ENCODE measurements at regions not wholly inside any gene's neighbourhood (a gene's known extent, or its start where the extent isn't known, plus 50 kb on each side); places are given as distances from the start of the nearest gene placed in this dataset.
"Not testable (repeated sequence)": the region's sequence is repeated elsewhere in the genome, so short reads cannot be mapped to it uniquely, and the experiment has no call there.

DNA sequence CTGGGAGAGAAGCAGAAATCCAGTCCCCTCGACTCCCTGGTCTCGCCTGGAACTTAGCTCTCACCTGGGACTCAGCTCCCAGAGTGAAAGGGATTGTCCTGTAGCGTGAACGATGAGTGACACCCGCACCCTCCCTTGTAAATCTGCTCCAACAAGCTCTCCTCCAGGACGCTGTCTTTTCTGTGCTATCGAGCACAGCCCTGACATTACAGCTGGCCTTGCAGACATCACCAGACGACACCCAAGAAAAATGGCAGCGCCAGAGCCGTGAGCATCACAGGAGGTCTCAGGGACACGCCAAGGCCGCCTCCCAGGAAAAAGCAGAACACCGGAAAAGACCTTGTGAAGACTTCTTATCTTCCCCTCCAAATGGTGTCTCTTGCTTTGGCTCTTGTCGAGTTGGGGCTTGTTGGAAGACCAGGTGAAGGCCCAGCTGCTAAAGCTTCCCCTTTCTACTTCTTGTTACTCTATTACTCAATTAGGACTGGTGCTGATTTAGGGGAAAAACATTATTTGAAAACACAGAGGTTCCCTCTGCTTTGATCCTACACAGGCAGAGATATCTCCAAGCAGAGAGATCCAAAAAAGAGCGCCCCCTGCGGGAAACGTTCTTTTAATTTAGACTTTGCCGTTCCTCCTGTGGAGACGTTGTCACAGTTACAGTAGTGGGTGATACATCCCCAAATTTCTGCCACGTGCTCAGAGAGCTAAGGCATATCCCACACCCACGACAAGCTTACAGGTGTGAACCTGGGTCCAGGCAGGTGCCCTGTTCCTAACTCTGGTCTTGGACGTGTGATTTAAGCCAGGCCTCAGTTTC lies 127.2 kb downstream of the ATP6V0E2 start:
- DNase-seq, H3K27ac ChIP-seq: not testable (repeated sequence)

GRCh38 chr7:150003304-150003810 lies 129.6 kb downstream of the ATP6V0E2 start:
- Histone ChIP-seq H3K27ac (no peak overlapping the region), H3K4me3 (no peak overlapping the region), H3K36me3 (no peaks in the 10 kb centered on the region), H3K9me3 (no peaks in the 10 kb centered on the region), H3K27me3 (no peaks in the 10 kb centered on the region), H3K4me1 (no peaks in the 10 kb centered on the region)
- TF ChIP-seq, protein P1, sequence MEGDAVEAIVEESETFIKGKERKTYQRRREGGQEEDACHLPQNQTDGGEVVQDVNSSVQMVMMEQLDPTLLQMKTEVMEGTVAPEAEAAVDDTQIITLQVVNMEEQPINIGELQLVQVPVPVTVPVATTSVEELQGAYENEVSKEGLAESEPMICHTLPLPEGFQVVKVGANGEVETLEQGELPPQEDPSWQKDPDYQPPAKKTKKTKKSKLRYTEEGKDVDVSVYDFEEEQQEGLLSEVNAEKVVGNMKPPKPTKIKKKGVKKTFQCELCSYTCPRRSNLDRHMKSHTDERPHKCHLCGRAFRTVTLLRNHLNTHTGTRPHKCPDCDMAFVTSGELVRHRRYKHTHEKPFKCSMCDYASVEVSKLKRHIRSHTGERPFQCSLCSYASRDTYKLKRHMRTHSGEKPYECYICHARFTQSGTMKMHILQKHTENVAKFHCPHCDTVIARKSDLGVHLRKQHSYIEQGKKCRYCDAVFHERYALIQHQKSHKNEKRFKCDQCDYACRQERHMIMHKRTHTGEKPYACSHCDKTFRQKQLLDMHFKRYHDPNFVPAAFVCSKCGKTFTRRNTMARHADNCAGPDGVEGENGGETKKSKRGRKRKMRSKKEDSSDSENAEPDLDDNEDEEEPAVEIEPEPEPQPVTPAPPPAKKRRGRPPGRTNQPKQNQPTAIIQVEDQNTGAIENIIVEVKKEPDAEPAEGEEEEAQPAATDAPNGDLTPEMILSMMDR (IDR thresholded peaks at IDR 0.05) = no peak
- intact Hi-C loops (cut with DNase I) = no loop called here
- WGBS, 2 donors = 57 to 65% methylated on average over 4 of the region's 4 CpGs
- DNase-seq (no peak), ATAC-seq (peak in 1 of 4 donors; percentile 17), FAIRE-seq (no peak)

More for the DNA sequence above, 127.2 kb downstream of the ATP6V0E2 start:
- H3K36me3 ChIP-seq; ATAC-seq; H3K4me3 ChIP-seq; H3K4me1 ChIP-seq; intact Hi-C loops (cut with DNase I); H3K27me3 ChIP-seq; FAIRE-seq; H3K9me3 ChIP-seq: not testable (repeated sequence)
- 63 to 72% methylated on average over 20 to 22 of the region's 22 CpGs for WGBS, 2 donors

- H3K36me3 ChIP-seq; H3K4me3 ChIP-seq; H3K4me1 ChIP-seq; H3K9me3 ChIP-seq; DNase-seq; intact Hi-C loops (cut with DNase I); H3K27me3 ChIP-seq; H3K27ac ChIP-seq; ATAC-seq; FAIRE-seq: not testable (repeated sequence)
- 87 to 89% methylated on average over 2 of the region's 2 CpGs for WGBS, 2 donors
Observed at GRCh38 chr7:150003973-150004372, 130.2 kb downstream of the ATP6V0E2 start.

DNA sequence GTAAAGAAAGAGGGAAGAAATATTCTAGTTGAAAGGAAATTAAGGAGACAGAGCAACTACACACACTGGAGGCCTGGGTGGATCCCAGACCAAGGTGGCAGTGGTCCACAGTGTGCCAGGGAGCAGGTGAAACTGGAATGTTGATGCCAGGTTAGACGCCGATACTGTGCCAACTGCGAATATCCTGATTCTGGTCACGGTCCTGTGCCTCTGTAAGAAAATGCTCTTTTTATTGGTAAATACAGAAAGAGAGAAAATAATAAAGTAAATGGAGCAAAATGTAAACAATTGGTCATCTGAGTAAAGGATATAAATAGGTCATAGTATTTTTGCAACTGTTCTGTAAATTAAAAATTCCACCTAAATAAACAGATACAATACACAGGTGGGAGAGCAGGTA lies 131.1 kb downstream of the ATP6V0E2 start:
- H3K4me3 ChIP-seq; H3K27ac ChIP-seq; H3K27me3 ChIP-seq; H3K9me3 ChIP-seq; ATAC-seq; DNase-seq; intact Hi-C loops (cut with DNase I); H3K36me3 ChIP-seq; H3K4me1 ChIP-seq; FAIRE-seq: not testable (repeated sequence)
- WGBS, 2 donors = 94 to 100% methylated on average over 4 of the region's 4 CpGs

DNA sequence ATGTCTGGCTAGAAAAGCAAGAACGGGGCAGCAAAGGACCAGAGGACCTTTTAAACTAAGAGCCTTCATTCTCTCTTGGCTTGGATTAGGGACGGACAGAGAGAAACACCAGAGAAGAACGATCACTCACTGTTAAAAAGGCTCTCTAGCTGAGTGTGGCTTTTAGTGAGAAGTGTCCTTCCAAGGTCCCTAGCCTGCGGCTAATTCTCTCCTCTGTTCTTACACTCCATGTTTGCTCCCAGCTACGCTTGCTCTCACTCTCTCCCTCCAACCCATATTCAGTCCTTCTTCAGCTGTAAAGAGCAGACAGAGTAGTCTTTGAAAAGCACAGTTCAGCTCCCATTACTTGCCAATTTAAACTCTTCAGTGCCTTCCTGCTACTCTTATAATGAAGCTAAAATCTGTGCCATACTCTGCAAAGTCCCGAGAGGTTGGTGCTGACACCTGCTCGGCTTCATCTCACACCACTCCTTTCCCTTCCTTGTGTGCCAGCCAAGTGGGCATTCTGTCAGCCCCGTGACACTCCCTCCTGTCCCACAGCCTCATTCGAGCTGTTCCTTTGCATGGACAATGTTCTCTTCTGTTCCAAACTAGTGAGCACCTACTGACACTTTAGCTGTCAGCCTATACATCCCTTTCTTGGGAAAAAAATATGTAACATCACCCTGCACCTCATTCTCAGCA lies 136.0 kb downstream of the ATP6V0E2 start:
- H3K27ac ChIP-seq; H3K27me3 ChIP-seq; ATAC-seq; H3K9me3 ChIP-seq; DNase-seq; FAIRE-seq; intact Hi-C loops (cut with DNase I); H3K4me1 ChIP-seq; H3K36me3 ChIP-seq; H3K4me3 ChIP-seq: not testable (repeated sequence)
- 82 to 83% methylated on average over 7 to 8 of the region's 9 CpGs for WGBS, 2 donors

- H3K27me3 ChIP-seq; H3K9me3 ChIP-seq; H3K4me1 ChIP-seq; intact Hi-C loops (cut with DNase I); H3K27ac ChIP-seq; FAIRE-seq; H3K36me3 ChIP-seq; H3K4me3 ChIP-seq: not testable (repeated sequence)
- DNase-seq (peak in 1 of 6 donors; percentile 20), ATAC-seq (peak; percentile 61 to 82 (median 76))
- 58 to 64% methylated on average over 3 of the region's 3 CpGs for WGBS, 2 donors
Observed at GRCh38 chr7:150016651-150017189, 143.0 kb downstream of the ATP6V0E2 start.

GRCh38 chr7:150020210-150020609 lies 146.4 kb downstream of the ATP6V0E2 start:
- H3K4me1 ChIP-seq; intact Hi-C loops (cut with DNase I); H3K4me3 ChIP-seq; H3K9me3 ChIP-seq; H3K27ac ChIP-seq; DNase-seq; H3K36me3 ChIP-seq; H3K27me3 ChIP-seq; ATAC-seq; FAIRE-seq: not testable (repeated sequence)
- 79 to 82% methylated on average over 3 of the region's 3 CpGs for WGBS, 2 donors

GRCh38 chr7:150024550-150025490 lies 151.1 kb downstream of the ATP6V0E2 start:
- DNase-seq; H3K9me3 ChIP-seq; H3K4me1 ChIP-seq; FAIRE-seq; H3K36me3 ChIP-seq; intact Hi-C loops (cut with DNase I); H3K27ac ChIP-seq; H3K4me3 ChIP-seq; H3K27me3 ChIP-seq: not testable (repeated sequence)
- 66 to 73% methylated on average over 7 of the region's 7 CpGs for WGBS, 2 donors
- peak in 3 of 4 donors; percentile 35 to 86 (median 85) for ATAC-seq

DNA sequence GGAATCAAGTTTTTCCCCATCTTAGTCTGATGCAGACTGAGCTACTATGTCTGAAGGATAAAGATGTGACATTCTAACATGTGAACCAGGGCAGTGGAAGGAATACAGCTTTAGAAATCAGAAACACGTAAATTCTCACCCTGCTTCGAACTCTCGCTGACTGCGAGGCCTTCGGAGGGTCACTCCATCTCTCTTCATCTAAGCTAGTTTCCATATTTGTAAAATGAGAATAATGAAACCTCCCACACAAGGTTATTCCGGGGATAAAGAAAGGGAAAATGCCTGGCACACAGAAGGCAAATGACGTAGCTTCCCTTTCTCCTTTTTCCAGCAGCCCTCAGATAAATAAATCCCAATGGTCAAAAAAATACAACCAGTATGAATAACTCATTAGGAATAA lies 152.0 kb downstream of the ATP6V0E2 start:
- ATAC-seq; H3K36me3 ChIP-seq; H3K9me3 ChIP-seq; intact Hi-C loops (cut with DNase I); H3K4me3 ChIP-seq; FAIRE-seq; H3K27me3 ChIP-seq; H3K27ac ChIP-seq; DNase-seq; H3K4me1 ChIP-seq: not testable (repeated sequence)
- WGBS, 2 donors = 91% methylated on average over 7 of the region's 7 CpGs

- H3K27ac ChIP-seq; H3K9me3 ChIP-seq; DNase-seq; H3K4me1 ChIP-seq; intact Hi-C loops (cut with DNase I); FAIRE-seq; H3K4me3 ChIP-seq; ATAC-seq; H3K27me3 ChIP-seq; H3K36me3 ChIP-seq: not testable (repeated sequence)
- WGBS, 2 donors = 77 to 79% methylated on average over 8 to 10 of the region's 13 CpGs
Observed at GRCh38 chr7:150028344-150029012, 154.7 kb downstream of the ATP6V0E2 start.
